Endothelial cell of umbilical vein (primary cell): ENCODE measurements at regions not wholly inside any gene's neighbourhood (a gene's known extent, or its start where the extent isn't known, plus 50 kb on each side); places are given as distances from the start of the nearest gene placed in this dataset.

ENCODE experiments used
- BruUV-seq: library from RNA; stranded (reverse); fragments of 400-500 nt; replicated peaks from 2 replicates; lab custom pipeline; 2021; lab: Mats Ljungman, UMichigan
- CTCF ChIA-PET: fragments of 300-600, 350-600 bp; sonication (Branson Sonifier 250); formaldehyde crosslinking; loops from one replicate; lab custom pipeline; 2021; ENCODE audit warnings: antibody characterized with exemption, inconsistent platforms; lab: Charles Lee
- POLR2A ChIA-PET: fragments of 300-600, 350-600 bp; sonication (Branson Sonifier 250); formaldehyde crosslinking; loops from one replicate; lab custom pipeline; 2021; ENCODE audit warnings: antibody characterized with exemption, inconsistent platforms; lab: Charles Lee
- DNase-seq: peaks from one replicate; pipeline ENCODE4 v3.0.0-alpha.2; 2011; ENCODE audit warnings: low read depth, low spot score
- FAIRE-seq: peaks from 2 replicates; lab custom pipeline; 2011; peaks lifted over from hg19 to GRCh38; lab: Jason Lieb, UNC
- H2AFZ ChIP-seq: 2 replicates; pipeline ENCODE4 v1.6.0; 2012; ENCODE audit warnings: low read depth, low read length, control low read depth, inconsistent platforms
- H3K27ac ChIP-seq: 2 replicates; pipeline ENCODE4 v1.5.1; 2011; ENCODE audit warnings: low read depth, mild to moderate bottlenecking, control low read depth, low read length, moderate library complexity; ENCODE audit not compliant: insufficient read depth
- H3K27me3 ChIP-seq, 2 experiments: 2 replicates each; pipeline versions ENCODE4 v1.6.0 to v1.6.1; 2011; ENCODE audit warnings: low read length in 2 of 2, mixed read lengths in 1 of 2; ENCODE audit not compliant: control insufficient read depth in 2 of 2, insufficient read depth in 2 of 2
- H3K36me3 ChIP-seq, 2 experiments: 2 replicates in 1 of 2; 3 replicates in 1 of 2; pipeline ENCODE4 v1.5.1; 2011; ENCODE audit warnings: low read length in 2 of 2, mild to moderate bottlenecking in 1 of 2, moderate library complexity in 1 of 2; ENCODE audit not compliant: control insufficient read depth in 2 of 2, insufficient read depth in 2 of 2; ENCODE audit errors: extremely low read depth in 1 of 2
- H3K4me1 ChIP-seq: 3 replicates; pipeline ENCODE4 v1.5.1; 2011; ENCODE audit warnings: mild to moderate bottlenecking, low read length; ENCODE audit not compliant: control insufficient read depth, insufficient read depth; ENCODE audit errors: extremely low read depth
- H3K4me2 ChIP-seq: 2 replicates; pipeline ENCODE4 v1.6.1; 2011; ENCODE audit warnings: low read length, control low read depth, mixed read lengths; ENCODE audit not compliant: insufficient read depth
- H3K4me3 ChIP-seq, 3 experiments: fragments of 200-600 bp in 1 of 3; sonication (generic), shearing (Covaris generic) in 1 of 3; replicated peaks in 1 of 3; 2 replicates each; pipeline ENCODE4 v1.5.1; 2011 to 2016; ENCODE audit warnings: control low read depth in 3 of 3, low read length in 3 of 3, mild to moderate bottlenecking in 2 of 3, inconsistent platforms in 1 of 3, low read depth in 1 of 3, moderate library complexity in 1 of 3; ENCODE audit not compliant: insufficient read depth in 1 of 3
- H3K79me2 ChIP-seq: 2 replicates; pipeline ENCODE4 v1.6.0; 2012; ENCODE audit warnings: low read length, inconsistent platforms; ENCODE audit not compliant: control insufficient read depth, insufficient read depth
- H3K9ac ChIP-seq: replicated peaks from 2 replicates; pipeline ENCODE3; 2011; ENCODE audit warnings: low read length, control low read depth; ENCODE audit not compliant: insufficient read depth; ENCODE audit errors: extremely low read depth
- H3K9me1 ChIP-seq: replicated peaks from 3 replicates; pipeline ENCODE4 v1.6.0; 2011; ENCODE audit warnings: mild to moderate bottlenecking, low read length; ENCODE audit not compliant: control insufficient read depth, insufficient read depth; ENCODE audit errors: extremely low read depth
- H3K9me3 ChIP-seq: replicated peaks from 2 replicates; pipeline ENCODE4 v1.5.1; 2012; ENCODE audit warnings: low read length, inconsistent platforms; ENCODE audit not compliant: control insufficient read depth, insufficient read depth
- H4K20me1 ChIP-seq: replicated peaks from 2 replicates; pipeline ENCODE3; 2011; ENCODE audit warnings: mild to moderate bottlenecking, low read length; ENCODE audit not compliant: control insufficient read depth, insufficient read depth; ENCODE audit errors: extremely low read depth
- EZH2 ChIP-seq: IDR thresholded peaks from 2 replicates; pipeline ENCODE4 v1.6.1; 2012; ENCODE audit warnings: borderline replicate concordance, low read depth, mild to moderate bottlenecking, moderate library complexity, low read length, inconsistent platforms; ENCODE audit not compliant: severe bottlenecking
- FOS ChIP-seq: IDR thresholded peaks from 2 replicates; pipeline ENCODE4 v1.6.1; 2011; ENCODE audit warnings: mild to moderate bottlenecking, low read length, moderate library complexity, borderline replicate concordance; ENCODE audit not compliant: insufficient read depth
- GATA2 ChIP-seq: IDR thresholded peaks from 2 replicates; pipeline ENCODE4 v1.7.0; 2011; ENCODE audit warnings: low read depth, mild to moderate bottlenecking, moderate library complexity, mixed read lengths, low read length; ENCODE audit not compliant: insufficient read length, insufficient read depth
- JUN ChIP-seq: IDR thresholded peaks from 2 replicates; pipeline ENCODE4 v1.6.1; 2011; ENCODE audit warnings: borderline replicate concordance, low read depth; ENCODE audit not compliant: insufficient read length, insufficient read depth
- MYC ChIP-seq: IDR thresholded peaks from one replicate; pipeline ENCODE4 v1.6.1; 2011; ENCODE audit warnings: mild to moderate bottlenecking, low read depth, low read length
- POLR2A ChIP-seq: IDR thresholded peaks from 2 replicates; pipeline ENCODE4 v1.6.1; 2012; ENCODE audit warnings: low read depth, mild to moderate bottlenecking, control low read depth, low read length
- POLR2AphosphoS5 ChIP-seq: IDR thresholded peaks from 2 replicates; pipeline ENCODE4 v1.6.1; 2012; ENCODE audit warnings: low read depth, mild to moderate bottlenecking, control low read depth, low read length, moderate library complexity; ENCODE audit not compliant: insufficient read depth
- dilution Hi-C: fragments of 300-500 bp; cut with MboI; formaldehyde crosslinking; loops from one replicate; pipeline ENCODE4 v1.15.0; 2019; ENCODE audit warnings: low sequenced_read_pairs; ENCODE audit not compliant: extremely low pct_ligation_motif_present
- intact Hi-C: fragments of 100-400 bp; cut with micrococcal nuclease; formaldehyde crosslinking; loops from one replicate; pipeline ENCODE4 v1.10.0; 2022
- TF ChIP-seq, protein P1 (sequence below): IDR thresholded peaks from 2 replicates; pipeline ENCODE4 v1.6.1; 2011; ENCODE audit not compliant: insufficient read depth, insufficient read length
- TF ChIP-seq, protein P2 (sequence below), 2 donors: IDR thresholded peaks; 1 replicate in 1 of 2; 2 replicates in 1 of 2; pipeline ENCODE4 v1.5.1; 2011; ENCODE audit warnings: low read length in 2 of 2, mild to moderate bottlenecking in 2 of 2, moderate library complexity in 2 of 2, control low read depth in 1 of 2, inconsistent platforms in 1 of 2, low read depth in 1 of 2; ENCODE audit not compliant: insufficient read depth in 1 of 2; ENCODE audit errors: extremely low read depth in 1 of 2

DNA sequence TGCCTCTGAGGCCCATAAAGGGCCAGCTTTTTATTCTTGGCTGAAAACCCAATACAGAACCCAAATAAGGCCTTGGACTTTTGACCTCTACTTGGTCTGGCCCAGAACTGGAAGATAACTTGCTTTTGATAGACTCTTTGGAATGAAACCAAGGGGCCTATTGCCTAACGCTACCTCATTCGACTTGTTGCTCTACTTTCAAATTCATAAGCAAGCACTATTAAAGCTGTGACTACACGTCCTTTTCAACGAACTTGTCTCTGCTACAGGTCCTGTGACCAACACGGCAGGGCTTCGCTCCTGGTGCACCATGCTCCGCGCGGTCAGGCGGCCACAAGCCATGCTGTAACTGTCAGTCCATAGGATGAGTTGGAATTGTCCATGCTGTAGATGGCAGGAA lies 385.4 kb downstream of the MFSD1 start:
- CTCF ChIA-PET: interaction anchor here (0.8 to 1.4 kb wide), 3 partner anchors 10 to 66 kb away, joined by 3 to 5 read pairs (median 4); no protein-coding TSS in a partner anchor
- Histone ChIP-seq H3K9me1 (no peaks in the 10 kb centered on the region), H4K20me1 (no peaks in the 10 kb centered on the region), H2AFZ (no peak overlapping the region), H3K27ac (no peak overlapping the region), H3K36me3 (no peaks in the 10 kb centered on the region), H3K79me2 (no peaks in the 10 kb centered on the region), H3K9me3 (no peaks in the 10 kb centered on the region), H3K4me3 (no peak overlapping the region), H3K9ac (no peak overlapping the region), H3K4me2 (no peak overlapping the region), H3K27me3 (no peaks in the 10 kb centered on the region), H3K4me1 (peaks cover 27% of the 10 kb centered on the region)
- dilution Hi-C loops (no loop called here), intact Hi-C loops (no loop called here)
- TF ChIP-seq, protein P1, sequence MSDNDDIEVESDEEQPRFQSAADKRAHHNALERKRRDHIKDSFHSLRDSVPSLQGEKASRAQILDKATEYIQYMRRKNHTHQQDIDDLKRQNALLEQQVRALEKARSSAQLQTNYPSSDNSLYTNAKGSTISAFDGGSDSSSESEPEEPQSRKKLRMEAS: no peak
- TF ChIP-seq POLR2A (no peak), GATA2 (no peak), JUN (no peak), FOS (no peak), POLR2AphosphoS5 (no peak), MYC (no peak), EZH2 (no peak)
- TF ChIP-seq, protein P2, sequence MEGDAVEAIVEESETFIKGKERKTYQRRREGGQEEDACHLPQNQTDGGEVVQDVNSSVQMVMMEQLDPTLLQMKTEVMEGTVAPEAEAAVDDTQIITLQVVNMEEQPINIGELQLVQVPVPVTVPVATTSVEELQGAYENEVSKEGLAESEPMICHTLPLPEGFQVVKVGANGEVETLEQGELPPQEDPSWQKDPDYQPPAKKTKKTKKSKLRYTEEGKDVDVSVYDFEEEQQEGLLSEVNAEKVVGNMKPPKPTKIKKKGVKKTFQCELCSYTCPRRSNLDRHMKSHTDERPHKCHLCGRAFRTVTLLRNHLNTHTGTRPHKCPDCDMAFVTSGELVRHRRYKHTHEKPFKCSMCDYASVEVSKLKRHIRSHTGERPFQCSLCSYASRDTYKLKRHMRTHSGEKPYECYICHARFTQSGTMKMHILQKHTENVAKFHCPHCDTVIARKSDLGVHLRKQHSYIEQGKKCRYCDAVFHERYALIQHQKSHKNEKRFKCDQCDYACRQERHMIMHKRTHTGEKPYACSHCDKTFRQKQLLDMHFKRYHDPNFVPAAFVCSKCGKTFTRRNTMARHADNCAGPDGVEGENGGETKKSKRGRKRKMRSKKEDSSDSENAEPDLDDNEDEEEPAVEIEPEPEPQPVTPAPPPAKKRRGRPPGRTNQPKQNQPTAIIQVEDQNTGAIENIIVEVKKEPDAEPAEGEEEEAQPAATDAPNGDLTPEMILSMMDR (IDR thresholded peaks at IDR 0.05; ENCODE audit: extremely low read depth in 1 of 2, insufficient read depth in 1 of 2, low read depth in 1 of 2, low read length in 2 of 2): no peak
- no TSS peak for BruUV-seq
- POLR2A ChIA-PET: no interaction called here
- no peak for DNase-seq
- FAIRE-seq: no peak
